ENCODE measurements at regions not wholly inside any gene's neighbourhood (a gene's known extent, or its start where the extent isn't known, plus 50 kb on each side); places are given as distances from the start of the nearest gene placed in this dataset.

DNA sequence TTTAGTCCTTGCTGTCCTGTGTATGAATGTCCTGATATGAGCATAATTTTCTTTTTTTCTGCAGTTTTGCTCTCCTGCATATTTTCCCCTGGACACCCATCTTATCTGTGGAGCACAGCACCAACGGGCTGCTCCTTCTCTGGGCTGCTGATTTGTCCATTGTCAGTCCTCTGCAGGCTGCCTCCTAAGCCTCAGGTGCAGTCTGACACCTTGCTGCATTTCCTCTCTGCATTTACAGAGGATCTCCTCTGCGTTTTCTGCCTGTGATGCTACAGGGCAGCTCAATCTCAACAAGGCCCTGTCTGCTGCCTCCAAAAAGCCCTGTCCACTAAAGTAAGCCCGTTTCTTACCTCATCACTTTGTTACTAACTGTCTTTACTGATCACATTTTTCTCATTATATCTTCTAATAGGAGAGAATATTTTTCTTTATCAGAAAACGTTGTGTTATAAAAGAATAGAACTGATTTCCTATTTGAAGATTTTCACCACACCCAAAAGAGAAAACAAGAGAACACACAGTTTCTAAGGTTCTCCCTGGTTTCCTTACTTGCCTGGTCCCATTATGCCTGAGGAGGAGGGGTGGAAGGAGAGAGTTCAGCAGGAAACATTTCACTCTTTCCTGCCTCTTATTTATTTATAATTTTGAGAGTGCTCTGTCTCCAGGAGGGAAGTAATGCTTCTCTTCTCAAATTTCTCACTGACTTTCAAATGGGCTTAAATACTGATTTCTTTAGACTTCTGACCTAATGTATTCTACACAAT lies 65.6 kb upstream of the TDRD3 start:
- in situ Hi-C loops (cut with HindIII; ENCODE audit: extremely low pct_ligation_motif_present, low pct_unique_long_range_greater_than_20kb), result no loop called here
- no peak for TF ChIP-seq ZNF775 (CRISPR knock-in tag; IDR thresholded peaks at IDR 0.05; ENCODE audit: borderline replicate concordance)
- TF ChIP-seq HNF4A (CRISPR knock-in tag; IDR thresholded peaks at IDR 0.05), result no peak
- no peak for TF ChIP-seq ZKSCAN1 (IDR thresholded peaks at IDR 0.05; ENCODE audit: low read length)
- TF ChIP-seq ZNF292 (CRISPR knock-in tag; IDR thresholded peaks at IDR 0.05; ENCODE audit: borderline replicate concordance, low read depth), result no peak
- no peak for TF ChIP-seq THAP9 (CRISPR knock-in tag; IDR thresholded peaks at IDR 0.05; ENCODE audit: borderline replicate concordance)
- TF ChIP-seq ZFP1 (CRISPR knock-in tag; IDR thresholded peaks at IDR 0.05), result no peak
- TF ChIP-seq ZKSCAN8 (CRISPR knock-in tag; IDR thresholded peaks at IDR 0.05; ENCODE audit: borderline replicate concordance), result no peak
- TF ChIP-seq CBX1 (IDR thresholded peaks at IDR 0.05; ENCODE audit: low read depth), result no peak
- FAIRE-seq (no peak), ATAC-seq (no peak), DNase-seq (ENCODE audit: low spot score) (no peak)
- BruUV-seq (replicated peaks), result no TSS peak
- no peaks in the 10 kb centered on the region for H3K9me3 ChIP-seq (ENCODE audit: low read length)
- intact Hi-C loops (cut with micrococcal nuclease; ENCODE audit: unreplicated experiment), result loop anchor here (10.0 kb wide), 1 partner anchor 427 kb away; no protein-coding TSS in a partner anchor
- no peaks in the 10 kb centered on the region for H3K36me3 ChIP-seq (replicated peaks in 1 of 2; ENCODE audit: control insufficient read depth in 1 of 2, insufficient read depth in 2 of 2, low read length in 2 of 2)
- H3K9ac ChIP-seq (ENCODE audit: insufficient read depth, low read depth, low read length), result no peak overlapping the region
- H3K27ac ChIP-seq (ENCODE audit: extremely low read length, insufficient read depth, low read length), result no peak overlapping the region
- H3K27me3 ChIP-seq (ENCODE audit: control insufficient read depth in 1 of 2, insufficient read depth in 2 of 2, low read length in 2 of 2), result peaks cover 0 to 3% of the 10 kb centered on the region in 2 experiments; a peak in 1 of 5 replicates
- H3K79me2 ChIP-seq (ENCODE audit: insufficient read depth, low read length), result no peaks in the 10 kb centered on the region
- ChIA-PET CTCF (ENCODE audit: low intra/inter-chr PET ratio, low total read pairs) (no interaction called here), POLR2A (no interaction called here)
- H3K4me3 ChIP-seq (replicated peaks in 1 of 3; ENCODE audit: insufficient read depth in 1 of 3, low read depth in 2 of 3, low read length in 3 of 3), result no peak overlapping the region
- H3K4me1 ChIP-seq (ENCODE audit: insufficient read depth, low read length), result no peaks in the 10 kb centered on the region
- no peak overlapping the region for H2AFZ ChIP-seq (ENCODE audit: low read length)
- H4K20me1 ChIP-seq (ENCODE audit: insufficient read depth, low read length), result no peaks in the 10 kb centered on the region
- under 1% methylated on average over 4 of the region's 4 CpGs for WGBS (ENCODE audit: low lambda C conversion rate)
- H3K4me2 ChIP-seq (ENCODE audit: low read depth, low read length), result no peak overlapping the region
